ENCODE measurements at regions not wholly inside any gene's neighbourhood (a gene's known extent, or its start where the extent isn't known, plus 50 kb on each side); places are given as distances from the start of the nearest gene placed in this dataset.

- Mint-ChIP-seq H3K27me3 (ENCODE audit: insufficient read depth) (no peaks in the 10 kb centered on the region), H3K4me3 (no peak overlapping the region)
- intact Hi-C loops (cut with micrococcal nuclease) = no loop called here
Measured at GRCh38 chr15:47394286-47394809, 323.0 kb upstream of the SEMA6D start.

DNA sequence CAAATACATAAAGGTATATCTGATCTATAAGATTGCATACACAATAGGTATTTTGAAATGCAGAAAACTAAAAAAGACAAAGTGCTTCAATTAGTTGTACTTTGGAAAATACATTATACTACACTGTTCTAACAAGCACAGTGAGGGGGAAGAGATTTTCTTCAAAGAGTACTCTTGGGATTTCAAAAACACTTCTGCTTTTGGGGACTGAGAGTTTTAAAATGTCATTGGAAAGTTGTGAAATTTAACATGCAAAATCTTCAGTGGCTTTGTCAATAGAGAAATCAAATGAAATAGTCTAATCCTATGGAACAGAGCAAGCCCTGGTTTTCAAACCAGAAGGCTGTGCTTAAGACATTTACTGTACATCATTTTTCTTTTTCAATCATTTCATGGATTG is 322.2 kb upstream of the SEMA6D start:
- no peaks in the 10 kb centered on the region for H3K36me3 Mint-ChIP-seq (ENCODE audit: low read depth)

More at GRCh38 chr15:47394286-47394809, 323.0 kb upstream of the SEMA6D start:
- no peaks in the 10 kb centered on the region for H3K4me1 Mint-ChIP-seq (ENCODE audit: low read depth)
- peaks cover 4% of the 10 kb centered on the region for H3K9me3 Mint-ChIP-seq
- H3K27ac Mint-ChIP-seq = no peak overlapping the region
- DNase-seq (ENCODE audit: low spot score) = no peak
- no peaks in the 10 kb centered on the region for H3K36me3 Mint-ChIP-seq (ENCODE audit: low read depth)

GRCh38 chr15:47397655-47398054 is 319.6 kb upstream of the SEMA6D start:
- no peak overlapping the region for H3K4me3 Mint-ChIP-seq
- DNase-seq (ENCODE audit: low spot score) = no peak
- H3K27ac Mint-ChIP-seq = no peak overlapping the region
- H3K36me3 Mint-ChIP-seq (ENCODE audit: low read depth) = no peaks in the 10 kb centered on the region
- H3K4me1 Mint-ChIP-seq (ENCODE audit: low read depth) = no peaks in the 10 kb centered on the region
- H3K27me3 Mint-ChIP-seq (ENCODE audit: insufficient read depth) = peaks cover 2% of the 10 kb centered on the region
- intact Hi-C loops (cut with micrococcal nuclease) = no loop called here
- peaks cover 4% of the 10 kb centered on the region for H3K9me3 Mint-ChIP-seq

More for the DNA sequence above, 322.2 kb upstream of the SEMA6D start:
- H3K4me3 Mint-ChIP-seq = no peak overlapping the region
- peaks cover 4% of the 10 kb centered on the region for H3K9me3 Mint-ChIP-seq
- DNase-seq (ENCODE audit: low spot score) = no peak
- no peaks in the 10 kb centered on the region for H3K4me1 Mint-ChIP-seq (ENCODE audit: low read depth)
- intact Hi-C loops (cut with micrococcal nuclease) = no loop called here
- no peak overlapping the region for H3K27ac Mint-ChIP-seq
- H3K27me3 Mint-ChIP-seq (ENCODE audit: insufficient read depth) = peaks cover 2% of the 10 kb centered on the region

DNA sequence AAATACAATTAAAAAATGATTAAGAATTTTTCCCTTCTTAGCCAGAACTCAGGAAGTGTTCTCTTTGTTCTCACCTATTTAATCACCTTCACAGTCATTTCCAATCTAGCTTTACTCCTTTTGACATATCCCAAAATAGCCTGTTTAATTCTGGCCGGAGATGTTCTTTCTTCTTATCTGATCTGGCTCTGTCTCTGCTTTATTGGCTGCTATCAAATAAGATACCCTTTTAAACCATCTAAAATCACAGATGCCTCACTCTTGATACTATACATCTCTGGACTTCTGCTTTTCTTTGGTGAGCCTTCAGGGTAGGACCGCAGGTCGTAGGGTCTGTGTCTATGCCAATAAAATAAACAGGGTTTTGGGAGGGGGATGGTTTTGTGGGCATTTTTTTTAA is 319.2 kb upstream of the SEMA6D start:
- H3K9me3 Mint-ChIP-seq = peaks cover 4% of the 10 kb centered on the region
- no peaks in the 10 kb centered on the region for H3K36me3 Mint-ChIP-seq (ENCODE audit: low read depth)
- intact Hi-C loops (cut with micrococcal nuclease) = no loop called here
- H3K4me1 Mint-ChIP-seq (ENCODE audit: low read depth) = no peaks in the 10 kb centered on the region
- no peak overlapping the region for H3K4me3 Mint-ChIP-seq
- H3K27ac Mint-ChIP-seq = no peak overlapping the region
- peaks cover 2% of the 10 kb centered on the region for H3K27me3 Mint-ChIP-seq (ENCODE audit: insufficient read depth)
- no peak for DNase-seq (ENCODE audit: low spot score)

- DNase-seq (ENCODE audit: low spot score) = no peak
- no peak overlapping the region for H3K27ac Mint-ChIP-seq
- no peak overlapping the region for H3K4me3 Mint-ChIP-seq
- H3K9me3 Mint-ChIP-seq = peaks cover 4% of the 10 kb centered on the region
- intact Hi-C loops (cut with micrococcal nuclease) = no loop called here
- peaks cover 2% of the 10 kb centered on the region for H3K27me3 Mint-ChIP-seq (ENCODE audit: insufficient read depth)
- no peaks in the 10 kb centered on the region for H3K36me3 Mint-ChIP-seq (ENCODE audit: low read depth)
- H3K4me1 Mint-ChIP-seq (ENCODE audit: low read depth) = no peaks in the 10 kb centered on the region
Measured at GRCh38 chr15:47398594-47398993, 318.7 kb upstream of the SEMA6D start.

GRCh38 chr15:47399100-47399499 is 318.2 kb upstream of the SEMA6D start:
- no peaks in the 10 kb centered on the region for H3K4me1 Mint-ChIP-seq (ENCODE audit: low read depth)
- H3K9me3 Mint-ChIP-seq = peaks cover 4% of the 10 kb centered on the region
- intact Hi-C loops (cut with micrococcal nuclease) = no loop called here

GRCh38 chr15:47400603-47401002 is 316.7 kb upstream of the SEMA6D start:
- intact Hi-C loops (cut with micrococcal nuclease) = no loop called here
- Mint-ChIP-seq H3K36me3 (ENCODE audit: low read depth) (no peaks in the 10 kb centered on the region), H3K4me3 (no peak overlapping the region), H3K9me3 (peaks cover 8% of the 10 kb centered on the region), H3K27ac (no peak overlapping the region), H3K27me3 (ENCODE audit: insufficient read depth) (peaks cover 2% of the 10 kb centered on the region), H3K4me1 (ENCODE audit: low read depth) (no peaks in the 10 kb centered on the region)
- DNase-seq (ENCODE audit: low spot score) = no peak

More at GRCh38 chr15:47399100-47399499, 318.2 kb upstream of the SEMA6D start:
- Mint-ChIP-seq H3K36me3 (ENCODE audit: low read depth) (no peaks in the 10 kb centered on the region), H3K4me3 (no peak overlapping the region), H3K27me3 (ENCODE audit: insufficient read depth) (peaks cover 2% of the 10 kb centered on the region), H3K27ac (no peak overlapping the region)
- DNase-seq (ENCODE audit: low spot score) = no peak

GRCh38 chr15:47401427-47401826 is 315.9 kb upstream of the SEMA6D start:
- intact Hi-C loops (cut with micrococcal nuclease) = no loop called here

DNA sequence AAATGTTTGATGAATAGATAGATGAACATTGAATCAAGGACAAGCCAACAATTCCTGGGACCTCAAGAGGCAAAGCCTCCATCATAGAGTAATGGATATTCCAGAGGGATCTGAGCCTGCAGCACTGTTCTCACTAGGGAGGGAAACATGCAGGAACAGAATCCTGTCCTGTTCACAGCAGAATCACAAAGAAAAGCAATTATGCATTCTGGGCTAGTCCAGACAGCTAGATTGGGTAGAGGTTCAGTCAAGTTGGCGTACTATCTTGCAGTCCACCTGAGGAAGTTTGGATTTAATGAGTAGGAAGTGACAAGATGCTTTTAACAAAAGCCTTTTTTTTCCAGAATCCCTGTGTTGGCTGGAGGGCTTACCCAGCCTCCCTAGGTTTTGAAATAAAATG is 314.5 kb upstream of the SEMA6D start:
- Mint-ChIP-seq H3K36me3 (ENCODE audit: low read depth) (no peaks in the 10 kb centered on the region), H3K27ac (no peak overlapping the region), H3K4me3 (no peak overlapping the region), H3K4me1 (ENCODE audit: low read depth) (no peaks in the 10 kb centered on the region), H3K9me3 (peaks cover 8% of the 10 kb centered on the region), H3K27me3 (ENCODE audit: insufficient read depth) (peaks cover 2% of the 10 kb centered on the region)
- intact Hi-C loops (cut with micrococcal nuclease) = no loop called here
- no peak for DNase-seq (ENCODE audit: low spot score)

More at GRCh38 chr15:47401427-47401826, 315.9 kb upstream of the SEMA6D start:
- no peak overlapping the region for H3K27ac Mint-ChIP-seq
- H3K9me3 Mint-ChIP-seq = peaks cover 8% of the 10 kb centered on the region
- H3K36me3 Mint-ChIP-seq (ENCODE audit: low read depth) = no peaks in the 10 kb centered on the region
- no peak for DNase-seq (ENCODE audit: low spot score)
- H3K4me1 Mint-ChIP-seq (ENCODE audit: low read depth) = no peaks in the 10 kb centered on the region
- H3K27me3 Mint-ChIP-seq (ENCODE audit: insufficient read depth) = peaks cover 2% of the 10 kb centered on the region
- H3K4me3 Mint-ChIP-seq = no peak overlapping the region

GRCh38 chr15:47404877-47405276 is 312.4 kb upstream of the SEMA6D start:
- Mint-ChIP-seq H3K4me1 (ENCODE audit: low read depth) (no peaks in the 10 kb centered on the region), H3K27ac (no peak overlapping the region), H3K27me3 (ENCODE audit: insufficient read depth) (no peaks in the 10 kb centered on the region), H3K4me3 (no peak overlapping the region), H3K9me3 (peaks cover 4% of the 10 kb centered on the region), H3K36me3 (ENCODE audit: low read depth) (no peaks in the 10 kb centered on the region)
- intact Hi-C loops (cut with micrococcal nuclease) = no loop called here
- DNase-seq (ENCODE audit: low spot score) = no peak

DNA sequence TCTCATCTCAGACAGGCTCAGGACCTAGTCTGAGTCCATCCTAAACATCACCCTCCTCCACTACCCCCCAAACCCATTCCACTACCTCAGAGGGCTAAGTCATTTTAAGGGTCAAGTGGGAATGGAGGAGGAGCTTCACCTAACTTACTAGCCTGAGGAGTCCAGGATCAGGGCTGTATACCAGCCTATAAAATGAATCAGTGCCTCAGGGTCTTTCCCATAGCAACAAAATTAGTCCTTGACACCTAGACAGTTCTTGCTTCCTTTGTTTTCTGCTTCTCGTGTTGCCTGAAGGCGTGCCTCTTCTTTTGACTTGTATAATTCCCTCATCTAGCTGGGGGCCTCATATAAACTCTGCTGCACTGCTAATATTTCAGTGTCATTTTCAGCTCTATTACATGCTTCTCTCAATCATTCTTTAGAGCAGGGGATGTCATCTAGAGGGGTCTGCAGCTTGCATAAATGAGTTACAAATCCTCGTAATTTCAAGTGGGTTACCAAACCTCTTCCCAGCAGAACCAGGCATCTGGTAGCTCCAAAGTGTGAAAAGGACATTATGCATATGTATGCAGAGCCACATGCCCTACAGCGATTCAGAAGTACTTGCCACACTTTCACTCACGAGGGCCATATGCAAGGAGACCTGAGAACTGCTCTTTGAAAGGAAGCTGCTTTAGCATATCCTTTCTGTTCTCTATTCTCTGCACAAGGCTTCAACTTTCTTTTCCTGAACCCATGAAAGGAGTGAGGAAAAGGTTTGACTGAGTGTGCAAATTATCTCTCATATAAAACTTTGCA is 311.7 kb upstream of the SEMA6D start:
- H3K4me3 Mint-ChIP-seq = no peak overlapping the region
- intact Hi-C loops (cut with micrococcal nuclease) = no loop called here

DNA sequence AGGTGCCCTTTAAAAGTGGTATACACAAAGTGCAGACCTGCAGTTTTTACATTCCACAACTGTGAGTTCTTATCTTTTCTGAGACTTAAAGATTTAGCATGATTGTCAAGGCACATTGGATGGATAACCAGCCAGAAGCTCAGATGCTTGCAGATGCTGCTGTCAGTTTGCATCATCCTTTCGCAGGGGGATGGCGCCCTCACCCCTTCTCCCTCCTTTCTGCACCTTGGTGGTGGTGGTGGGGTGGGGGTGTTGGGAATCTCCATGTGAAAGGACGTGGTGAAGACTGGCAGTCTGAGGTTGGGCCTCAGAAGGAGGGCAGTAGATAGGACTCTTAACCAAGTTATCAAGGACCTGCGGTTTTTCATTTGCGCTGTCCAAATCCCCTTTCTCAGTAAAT is 309.6 kb upstream of the SEMA6D start:
- no peaks in the 10 kb centered on the region for H3K4me1 Mint-ChIP-seq (ENCODE audit: low read depth)
- DNase-seq (ENCODE audit: low spot score) = no peak
- intact Hi-C loops (cut with micrococcal nuclease) = no loop called here
- no peak overlapping the region for H3K27ac Mint-ChIP-seq
- H3K27me3 Mint-ChIP-seq (ENCODE audit: insufficient read depth) = no peaks in the 10 kb centered on the region
- no peak overlapping the region for H3K4me3 Mint-ChIP-seq
- H3K36me3 Mint-ChIP-seq (ENCODE audit: low read depth) = no peaks in the 10 kb centered on the region
- H3K9me3 Mint-ChIP-seq = peaks cover 7% of the 10 kb centered on the region

More for the DNA sequence above, 311.7 kb upstream of the SEMA6D start:
- Mint-ChIP-seq H3K27ac (no peak overlapping the region), H3K27me3 (ENCODE audit: insufficient read depth) (no peaks in the 10 kb centered on the region), H3K36me3 (ENCODE audit: low read depth) (no peaks in the 10 kb centered on the region), H3K4me1 (ENCODE audit: low read depth) (no peaks in the 10 kb centered on the region), H3K9me3 (peaks cover 4% of the 10 kb centered on the region)
- DNase-seq (ENCODE audit: low spot score) = no peak

DNA sequence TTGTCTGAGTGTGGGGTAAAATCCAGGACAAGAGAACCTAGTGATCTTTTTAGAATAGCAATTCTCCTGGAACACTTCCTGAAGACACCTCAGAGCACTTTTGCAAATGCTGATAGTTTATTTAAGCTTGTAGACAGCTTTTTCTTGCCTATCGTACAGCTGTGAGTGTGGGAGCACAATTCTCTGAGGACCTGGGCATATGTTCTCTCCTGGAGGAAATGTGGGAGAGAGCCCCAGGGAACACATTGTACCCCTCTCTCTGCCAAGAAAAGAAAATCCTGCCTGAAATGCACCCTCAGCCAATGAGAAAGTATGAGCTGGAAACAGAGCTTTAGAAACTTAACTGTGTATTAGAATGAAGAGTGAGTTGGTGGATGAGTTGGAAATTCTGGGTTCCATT is 308.3 kb upstream of the SEMA6D start:
- DNase-seq (ENCODE audit: low spot score) = no peak
- Mint-ChIP-seq H3K27me3 (ENCODE audit: insufficient read depth) (no peaks in the 10 kb centered on the region), H3K4me1 (ENCODE audit: low read depth) (no peaks in the 10 kb centered on the region), H3K4me3 (no peak overlapping the region), H3K27ac (no peak overlapping the region), H3K36me3 (ENCODE audit: low read depth) (no peaks in the 10 kb centered on the region), H3K9me3 (peaks cover 9% of the 10 kb centered on the region)
- intact Hi-C loops (cut with micrococcal nuclease) = no loop called here
